BE2C (cell line): ENCODE measurements at regions not wholly inside any gene's neighbourhood (a gene's known extent, or its start where the extent isn't known, plus 50 kb on each side); places are given as distances from the start of the nearest gene placed in this dataset.

Source experiments
- DNase-seq: peaks from one replicate; pipeline ENCODE4 v3.0.0-alpha.2; 2020
- H3K27me3 ChIP-seq: fragments of 250-450 bp; sonication (Bioruptor Pico); 2 replicates; pipeline ENCODE4 v1.5.1; 2020; ENCODE audit warnings: mild to moderate bottlenecking
- H3K36me3 ChIP-seq: fragments of 250-450 bp; sonication (Bioruptor Pico); 2 replicates; pipeline ENCODE4 v1.5.1; 2020; ENCODE audit warnings: mild to moderate bottlenecking
- H3K4me1 ChIP-seq: fragments of 250-450 bp; sonication (Bioruptor Pico); 2 replicates; pipeline ENCODE4 v1.5.1; 2020
- H3K4me3 ChIP-seq: 2 replicates; pipeline ENCODE4 v1.5.1; 2011; ENCODE audit warnings: low read depth, low read length
- H3K9me3 ChIP-seq: fragments of 250-450 bp; sonication (Bioruptor Pico); 2 replicates; pipeline ENCODE4 v1.5.1; 2020
- CTCF ChIP-seq: IDR thresholded peaks from 2 replicates; pipeline ENCODE4 v1.5.1; 2012; ENCODE audit warnings: mild to moderate bottlenecking, low read depth, low read length

GRCh38 chr5:116640236-116640635 lies 65.6 kb upstream of the SEMA6A start:
- no peaks in the 10 kb centered on the region for H3K9me3 ChIP-seq
- H3K36me3 ChIP-seq: no peaks in the 10 kb centered on the region
- no peaks in the 10 kb centered on the region for H3K27me3 ChIP-seq
- TF ChIP-seq CTCF: no peak
- no peaks in the 10 kb centered on the region; the same call in 1 of the 2 replicates for H3K4me1 ChIP-seq
- no peak overlapping the region for H3K4me3 ChIP-seq
- no peak for DNase-seq

GRCh38 chr5:116637149-116637740 lies 62.6 kb upstream of the SEMA6A start:
- H3K9me3 ChIP-seq: no peaks in the 10 kb centered on the region
- H3K4me1 ChIP-seq: no peaks in the 10 kb centered on the region; the same call in 1 of the 2 replicates
- no peaks in the 10 kb centered on the region for H3K36me3 ChIP-seq
- no peak for TF ChIP-seq CTCF
- DNase-seq: no peak
- H3K27me3 ChIP-seq: no peaks in the 10 kb centered on the region
- H3K4me3 ChIP-seq: no peak overlapping the region

GRCh38 chr5:116632890-116633289 lies 58.3 kb upstream of the SEMA6A start:
- no peaks in the 10 kb centered on the region for H3K36me3 ChIP-seq
- no peaks in the 10 kb centered on the region; the same call in 1 of the 2 replicates for H3K4me1 ChIP-seq
- no peak for DNase-seq
- H3K4me3 ChIP-seq: no peak overlapping the region
- H3K9me3 ChIP-seq: no peaks in the 10 kb centered on the region
- H3K27me3 ChIP-seq: no peaks in the 10 kb centered on the region
- TF ChIP-seq CTCF: no peak

GRCh38 chr5:116631147-116631546 lies 56.5 kb upstream of the SEMA6A start:
- no peak for DNase-seq
- Histone ChIP-seq H3K4me3 (no peak overlapping the region), H3K27me3 (no peaks in the 10 kb centered on the region), H3K9me3 (no peaks in the 10 kb centered on the region), H3K36me3 (no peaks in the 10 kb centered on the region), H3K4me1 (peaks cover 6% of the 10 kb centered on the region; the same call in 1 of the 2 replicates)
- TF ChIP-seq CTCF: no peak

GRCh38 chr5:116629168-116629567 lies 54.5 kb upstream of the SEMA6A start:
- peaks cover 6% of the 10 kb centered on the region; the same call in 1 of the 2 replicates for H3K4me1 ChIP-seq
- H3K9me3 ChIP-seq: no peaks in the 10 kb centered on the region
- H3K36me3 ChIP-seq: no peaks in the 10 kb centered on the region
- no peak for DNase-seq
- H3K4me3 ChIP-seq: no peak overlapping the region
- no peak for TF ChIP-seq CTCF
- H3K27me3 ChIP-seq: no peaks in the 10 kb centered on the region

GRCh38 chr5:116626945-116627679 lies 52.5 kb upstream of the SEMA6A start:
- Histone ChIP-seq H3K4me3 (no peak overlapping the region), H3K9me3 (no peaks in the 10 kb centered on the region), H3K27me3 (no peaks in the 10 kb centered on the region), H3K36me3 (no peaks in the 10 kb centered on the region), H3K4me1 (peaks cover 6% of the 10 kb centered on the region; the same call in 1 of the 2 replicates)
- no peak for TF ChIP-seq CTCF
- no peak for DNase-seq
